Tibial artery (tissue), 4 donors: ENCODE measurements at regions not wholly inside any gene's neighbourhood (a gene's known extent, or its start where the extent isn't known, plus 50 kb on each side); places are given as distances from the start of the nearest gene placed in this dataset.

Source experiments
- DNase-seq, 2 donors: peaks; one replicate each; pipeline ENCODE4 v3.0.0-alpha.2; 2019
- H3K27ac ChIP-seq, 2 donors: fragments of 200-600 bp; sonication (generic) in 1 of 2; 1 replicate in 1 of 2; 2 replicates in 1 of 2; pipeline ENCODE4 v1.5.1; 2018 to 2019; ENCODE audit warnings: mild to moderate bottlenecking in 1 of 2
- H3K27me3 ChIP-seq, 2 donors: fragments of 200-600 bp; sonication (generic) in 1 of 2; one replicate each; pipeline versions ENCODE4 v1.5.1 to v1.6.0; 2016 to 2019
- H3K36me3 ChIP-seq, 3 donors: fragments of 200-600 bp; sonication (generic) in 2 of 3; one replicate each; pipeline ENCODE4 v1.5.1; 2016 to 2019; ENCODE audit warnings: mild to moderate bottlenecking in 2 of 3
- H3K4me1 ChIP-seq, 4 donors: fragments of 200-600 bp; sonication (generic) in 2 of 4; 1 replicate in 3 of 4; 2 replicates in 1 of 4; pipeline ENCODE4 v1.5.1; 2016 to 2019
- H3K4me3 ChIP-seq, 2 donors: fragments of 200-600 bp; sonication (generic) in 1 of 2; 1 replicate in 1 of 2; 2 replicates in 1 of 2; pipeline ENCODE4 v1.5.1; 2018 to 2019; ENCODE audit warnings: mild to moderate bottlenecking in 2 of 2
- H3K9me3 ChIP-seq, 3 donors: fragments of 200-600 bp; sonication (generic) in 1 of 3; one replicate each; pipeline ENCODE4 v1.5.1; 2016 to 2019
- CTCF ChIP-seq, 2 experiments: fragments of 200-600 bp in 1 of 2; fragments of 450-650 bp in 1 of 2; IDR thresholded peaks; one replicate each; pipeline ENCODE4 v1.5.1; 2017 to 2019; ENCODE audit warnings: antibody characterized with exemption in 2 of 2, mild to moderate bottlenecking in 1 of 2, moderate library complexity in 1 of 2
- intact Hi-C: fragments of 100-400 bp; cut with DNase I; formaldehyde crosslinking; loops from one replicate; pipeline ENCODE4 v1.15.0; 2023; ENCODE audit warnings: low total_unique reads

GRCh38 chr9:135228345-135228982 is 141.0 kb downstream of the OLFM1 start:
- H3K4me1 ChIP-seq, result no peaks in the 10 kb centered on the region
- no peak for DNase-seq
- intact Hi-C loops, result no loop called here

GRCh38 chr9:135228983-135229625 is 141.6 kb downstream of the OLFM1 start:
- Histone ChIP-seq H3K27me3 (peaks cover 0 to 59% of the 10 kb centered on the region in 2 donors), H3K36me3 (no peaks in the 10 kb centered on the region), H3K27ac (no peak overlapping the region), H3K4me3 (no peak overlapping the region), H3K9me3 (peaks cover 2 to 6% (median 2%) of the 10 kb centered on the region in 3 donors), H3K4me1 (no peaks in the 10 kb centered on the region)
- no peak for TF ChIP-seq CTCF (IDR thresholded peaks at IDR 0.05)
- intact Hi-C loops, result no loop called here
- DNase-seq, result no peak

More at GRCh38 chr9:135228345-135228982, 141.0 kb downstream of the OLFM1 start:
- Histone ChIP-seq H3K4me3 (no peak overlapping the region), H3K36me3 (no peaks in the 10 kb centered on the region), H3K27me3 (peaks cover 0 to 65% of the 10 kb centered on the region in 2 donors), H3K9me3 (no peaks in the 10 kb centered on the region), H3K27ac (no peak overlapping the region)
- no peak for TF ChIP-seq CTCF (IDR thresholded peaks at IDR 0.05)

GRCh38 chr9:135229701-135230385 is 142.4 kb downstream of the OLFM1 start:
- DNase-seq, result no peak
- peaks cover 5 to 13% (median 9%) of the 10 kb centered on the region in 3 donors for H3K9me3 ChIP-seq
- no peak overlapping the region for H3K27ac ChIP-seq
- no peak overlapping the region for H3K4me3 ChIP-seq
- H3K36me3 ChIP-seq, result no peaks in the 10 kb centered on the region
- H3K27me3 ChIP-seq, result peaks cover 0 to 51% of the 10 kb centered on the region in 2 donors
- H3K4me1 ChIP-seq, result no peaks in the 10 kb centered on the region
- intact Hi-C loops, result no loop called here
- TF ChIP-seq CTCF (IDR thresholded peaks at IDR 0.05), result no peak

- intact Hi-C loops, result no loop called here
- Histone ChIP-seq H3K27ac (no peak overlapping the region), H3K9me3 (peaks cover 5 to 13% (median 9%) of the 10 kb centered on the region in 3 donors), H3K4me3 (no peak overlapping the region), H3K4me1 (no peaks in the 10 kb centered on the region), H3K27me3 (peaks cover 0 to 48% of the 10 kb centered on the region in 2 donors), H3K36me3 (no peaks in the 10 kb centered on the region)
- TF ChIP-seq CTCF (IDR thresholded peaks at IDR 0.05), result no peak
- no peak for DNase-seq
Measured at GRCh38 chr9:135230386-135230765, 142.9 kb downstream of the OLFM1 start.

GRCh38 chr9:135230817-135231520 is 143.5 kb downstream of the OLFM1 start:
- TF ChIP-seq CTCF (IDR thresholded peaks at IDR 0.05), result no peak
- intact Hi-C loops, result no loop called here
- peaks cover 0 to 48% of the 10 kb centered on the region in 2 donors for H3K27me3 ChIP-seq

More at GRCh38 chr9:135230817-135231520, 143.5 kb downstream of the OLFM1 start:
- Histone ChIP-seq H3K27ac (no peak overlapping the region), H3K9me3 (peaks cover 5 to 13% (median 9%) of the 10 kb centered on the region in 3 donors), H3K4me1 (no peaks in the 10 kb centered on the region), H3K4me3 (no peak overlapping the region), H3K36me3 (no peaks in the 10 kb centered on the region)
- DNase-seq, result no peak
